Ovary (tissue), 3 donors: ENCODE measurements at regions not wholly inside any gene's neighbourhood (a gene's known extent, or its start where the extent isn't known, plus 50 kb on each side); places are given as distances from the start of the nearest gene placed in this dataset.
"Not testable (repeated sequence)": the region's sequence is repeated elsewhere in the genome, so short reads cannot be mapped to it uniquely, and the experiment has no call there.

Source experiments
- CTCF ChIP-seq, 3 donors: fragments of 450-650 bp in 2 of 3; fragments of 200-600 bp in 1 of 3; IDR thresholded peaks; one replicate each; pipeline versions ENCODE4 v1.5.1 to v1.8.0; 2016 to 2022; ENCODE audit warnings: antibody characterized with exemption in 3 of 3, mild to moderate bottlenecking in 1 of 3
- EP300 ChIP-seq: sonication (generic); formaldehyde crosslinking; IDR thresholded peaks from one replicate; pipeline ENCODE4 v1.6.1; 2017; ENCODE audit warnings: antibody characterized with exemption
- POLR2A ChIP-seq: fragments of 450-650 bp; IDR thresholded peaks from one replicate; pipeline ENCODE4 v1.6.1; 2017; ENCODE audit warnings: antibody characterized with exemption, mild to moderate bottlenecking, moderate library complexity
- donor health status: DM: no; HTN: no; CAD: no.

- TF ChIP-seq CTCF (IDR thresholded peaks at IDR 0.05); EP300; POLR2A: not testable (repeated sequence)
These were observed 128.0 kb downstream of the AHSP start for GRCh38 chr16:31655674-31656073.
